ENCODE measurements at regions not wholly inside any gene's neighbourhood (a gene's known extent, or its start where the extent isn't known, plus 50 kb on each side); places are given as distances from the start of the nearest gene placed in this dataset.

- ChIA-PET POLR2A (ENCODE audit: unreplicated experiment) (no interaction called here), CTCF (no interaction called here)
- 100% methylated on average over 1 of the region's 5 CpGs; no CpG with 5 or more reads in 1 of the 2 experiments for WGBS, 2 experiments (ENCODE audit: extremely low coverage in 2 of 2, insufficient read length in 1 of 2)
- Histone ChIP-seq H3K14ac (replicated peaks; ENCODE audit: low read depth, low read length) (no peak overlapping the region), H3K56ac (ENCODE audit: extremely low read depth, insufficient read depth, low read length) (no peak overlapping the region), H3K9me1 (ENCODE audit: insufficient read depth, low read length) (no peaks in the 10 kb centered on the region), H4K91ac (ENCODE audit: insufficient read depth, low read depth, low read length) (no peak overlapping the region), H3K27ac (ENCODE audit: insufficient read depth, low read length) (no peak overlapping the region), H4K8ac (ENCODE audit: low read depth in 2 of 2, low read length in 2 of 2) (no peak overlapping the region), H3K4ac (ENCODE audit: low read depth, low read length) (no peak overlapping the region), H3K27me3 (ENCODE audit: control insufficient read depth, insufficient read depth, low read length) (peaks cover 4% of the 10 kb centered on the region; the same call in 1 of the 2 replicates), H3K4me1 (ENCODE audit: control insufficient read depth, insufficient read depth, low read length) (no peaks in the 10 kb centered on the region), H4K5ac (ENCODE audit: low read depth, low read length) (no peak overlapping the region), H3K23ac (ENCODE audit: low read depth, low read length) (no peak overlapping the region), H3K36me3 (ENCODE audit: control insufficient read depth, insufficient read depth, low read length) (no peaks in the 10 kb centered on the region), H4K20me1 (ENCODE audit: insufficient read depth, low read length) (no peaks in the 10 kb centered on the region), H2BK20ac (ENCODE audit: low read depth, low read length) (no peak overlapping the region), H2AK5ac (ENCODE audit: low read depth, low read length) (no peak overlapping the region), H3K9me3 (ENCODE audit: control insufficient read depth, insufficient read depth, low read length) (no peaks in the 10 kb centered on the region), H2BK5ac (ENCODE audit: low read depth, low read length, poor library complexity, severe bottlenecking) (no peak overlapping the region), H3K9ac (ENCODE audit: low read depth, low read length) (no peak overlapping the region), H2AFZ (replicated peaks; ENCODE audit: low read length, poor library complexity) (peak overlapping the region; percentile 22), H2BK15ac (ENCODE audit: low read depth, low read length) (no peak overlapping the region), H3K79me1 (ENCODE audit: low read depth in 1 of 2, low read length in 2 of 2) (no peaks in the 10 kb centered on the region), H3K4me3 (ENCODE audit: insufficient read depth, low read depth, low read length) (no peak overlapping the region), H3K18ac (ENCODE audit: low read depth, low read length) (no peak overlapping the region), H2AK9ac (replicated peaks; ENCODE audit: low read depth, low read length, poor library complexity) (no peak overlapping the region), H2BK120ac (ENCODE audit: low read depth, low read length) (no peak overlapping the region), H3K4me2 (ENCODE audit: low read depth, low read length) (no peak overlapping the region)
- TF ChIP-seq BHLHE40 (IDR thresholded peaks at IDR 0.05; ENCODE audit: low read depth, low read length) (peak; percentile 62; the same call in 1 of the 2 replicates), MAZ (IDR thresholded peaks at IDR 0.05; ENCODE audit: borderline replicate concordance, low read depth, low read length) (no peak)
- ATAC-seq (ENCODE audit: low read depth) (no peak), DNase-seq (peak; percentile 4)
- intact Hi-C loops (cut with micrococcal nuclease) (no loop called here), in situ Hi-C loops (cut with MboI; ENCODE audit: low sequenced_read_pairs) (no loop called here), dilution Hi-C loops (cut with HindIII; ENCODE audit: low sequenced_read_pairs, unreplicated experiment) (no loop called here)
- BruUV-seq (replicated peaks): no TSS peak
These were observed 394.0 kb upstream of the FZD8 start for GRCh38 chr10:36036137-36036536.

All from IMR-90 (cell line).